Right atrium auricular region (tissue), 2 donors: ENCODE measurements at regions not wholly inside any gene's neighbourhood (a gene's known extent, or its start where the extent isn't known, plus 50 kb on each side); places are given as distances from the start of the nearest gene placed in this dataset.
A peak's percentile ranks its signal among the peaks of the same experiment; 100 is the strongest.

Experiments
- DNase-seq: peaks from one replicate; pipeline ENCODE4 v3.0.0-alpha.2; 2019; ENCODE audit warnings: low spot score
- H3K27ac ChIP-seq, 2 donors: fragments of 200-600 bp; sonication (generic); 1 replicate in 1 of 2; 2 replicates in 1 of 2; pipeline ENCODE4 v1.5.1; 2016 to 2019
- H3K27me3 ChIP-seq, 2 donors: fragments of 200-600 bp; sonication (generic); one replicate each; pipeline versions ENCODE4 v1.5.1 to v1.6.0; 2017 to 2019
- H3K36me3 ChIP-seq: fragments of 200-600 bp; sonication (generic); one replicate; pipeline ENCODE4 v1.5.1; 2016
- H3K4me1 ChIP-seq, 2 donors: fragments of 200-600 bp; sonication (generic); one replicate each; pipeline versions ENCODE4 v1.5.1 to v1.6.0; 2017 to 2019
- H3K4me3 ChIP-seq, 2 donors: fragments of 200-600 bp; sonication (generic); 1 replicate in 1 of 2; 2 replicates in 1 of 2; pipeline ENCODE4 v1.5.1; 2017 to 2019; ENCODE audit warnings: mild to moderate bottlenecking in 1 of 2, moderate library complexity in 1 of 2
- H3K9me3 ChIP-seq, 2 donors: fragments of 200-600 bp; sonication (generic); one replicate each; pipeline ENCODE4 v1.5.1; 2019
- TF ChIP-seq, protein P1 (sequence below), 2 donors: fragments of 200-600 bp; sonication (generic); IDR thresholded peaks; one replicate each; pipeline ENCODE4 v1.5.1; 2019; ENCODE audit warnings: antibody characterized with exemption in 2 of 2

DNA sequence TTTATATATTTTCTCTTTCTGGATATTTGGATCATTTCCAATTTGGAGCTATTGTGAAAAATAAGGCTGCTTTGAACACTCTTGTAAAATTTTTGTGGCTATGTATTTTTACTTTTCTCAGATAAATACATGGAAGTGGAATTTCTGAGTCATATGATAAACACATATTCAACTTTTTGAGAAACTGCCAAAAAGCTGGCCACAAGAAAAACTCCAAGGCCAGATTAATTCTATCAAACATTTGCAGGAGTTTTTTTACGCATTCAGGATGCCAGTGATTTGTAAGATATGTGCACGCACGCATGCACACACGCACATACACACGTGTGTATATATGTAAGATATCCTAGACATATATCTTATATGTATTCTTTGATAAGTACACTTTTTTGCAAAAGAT is 477.5 kb upstream of the SPHKAP start:
- no peaks in the 10 kb centered on the region for H3K27me3 ChIP-seq
- no peak for DNase-seq
- no peak overlapping the region for H3K4me3 ChIP-seq
- H3K4me1 ChIP-seq = no peaks in the 10 kb centered on the region
- TF ChIP-seq, protein P1, sequence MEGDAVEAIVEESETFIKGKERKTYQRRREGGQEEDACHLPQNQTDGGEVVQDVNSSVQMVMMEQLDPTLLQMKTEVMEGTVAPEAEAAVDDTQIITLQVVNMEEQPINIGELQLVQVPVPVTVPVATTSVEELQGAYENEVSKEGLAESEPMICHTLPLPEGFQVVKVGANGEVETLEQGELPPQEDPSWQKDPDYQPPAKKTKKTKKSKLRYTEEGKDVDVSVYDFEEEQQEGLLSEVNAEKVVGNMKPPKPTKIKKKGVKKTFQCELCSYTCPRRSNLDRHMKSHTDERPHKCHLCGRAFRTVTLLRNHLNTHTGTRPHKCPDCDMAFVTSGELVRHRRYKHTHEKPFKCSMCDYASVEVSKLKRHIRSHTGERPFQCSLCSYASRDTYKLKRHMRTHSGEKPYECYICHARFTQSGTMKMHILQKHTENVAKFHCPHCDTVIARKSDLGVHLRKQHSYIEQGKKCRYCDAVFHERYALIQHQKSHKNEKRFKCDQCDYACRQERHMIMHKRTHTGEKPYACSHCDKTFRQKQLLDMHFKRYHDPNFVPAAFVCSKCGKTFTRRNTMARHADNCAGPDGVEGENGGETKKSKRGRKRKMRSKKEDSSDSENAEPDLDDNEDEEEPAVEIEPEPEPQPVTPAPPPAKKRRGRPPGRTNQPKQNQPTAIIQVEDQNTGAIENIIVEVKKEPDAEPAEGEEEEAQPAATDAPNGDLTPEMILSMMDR (IDR thresholded peaks at IDR 0.05) = no peak
- no peaks in the 10 kb centered on the region for H3K9me3 ChIP-seq
- no peak overlapping the region for H3K27ac ChIP-seq
- no peaks in the 10 kb centered on the region for H3K36me3 ChIP-seq

DNA sequence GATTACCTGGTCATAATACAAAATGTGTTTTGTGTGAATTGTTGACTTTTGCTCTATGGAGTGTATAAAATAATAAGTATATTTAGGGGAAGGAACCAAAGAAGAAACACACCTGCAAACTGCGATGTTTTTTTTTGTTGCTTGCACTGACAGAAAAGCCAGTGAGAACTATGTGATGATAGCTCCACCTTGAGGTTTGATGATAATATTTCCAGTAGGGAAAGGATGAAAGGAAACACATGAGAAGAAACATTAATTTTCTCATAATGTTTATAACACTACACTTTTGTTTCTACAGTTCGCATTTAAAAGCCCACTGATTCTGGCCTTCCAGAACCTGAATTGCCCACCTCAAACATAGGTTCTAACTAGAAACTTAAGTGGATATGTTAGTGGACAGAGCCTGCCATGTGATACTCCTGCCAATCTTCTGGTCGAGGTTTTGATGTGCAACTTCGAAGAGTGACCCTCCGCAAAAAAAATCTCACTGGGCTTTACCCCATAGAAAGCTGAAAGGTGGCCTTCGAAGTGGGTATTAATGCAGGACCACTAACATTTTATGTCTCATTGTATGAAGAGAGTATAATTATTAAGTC is 476.4 kb upstream of the SPHKAP start:
- Histone ChIP-seq H3K9me3 (no peaks in the 10 kb centered on the region), H3K36me3 (no peaks in the 10 kb centered on the region), H3K27me3 (no peaks in the 10 kb centered on the region), H3K4me3 (no peak overlapping the region), H3K4me1 (no peaks in the 10 kb centered on the region), H3K27ac (no peak overlapping the region)
- TF ChIP-seq, protein P1 (IDR thresholded peaks at IDR 0.05) = peak; percentile 18 to 61
- DNase-seq = no peak

DNA sequence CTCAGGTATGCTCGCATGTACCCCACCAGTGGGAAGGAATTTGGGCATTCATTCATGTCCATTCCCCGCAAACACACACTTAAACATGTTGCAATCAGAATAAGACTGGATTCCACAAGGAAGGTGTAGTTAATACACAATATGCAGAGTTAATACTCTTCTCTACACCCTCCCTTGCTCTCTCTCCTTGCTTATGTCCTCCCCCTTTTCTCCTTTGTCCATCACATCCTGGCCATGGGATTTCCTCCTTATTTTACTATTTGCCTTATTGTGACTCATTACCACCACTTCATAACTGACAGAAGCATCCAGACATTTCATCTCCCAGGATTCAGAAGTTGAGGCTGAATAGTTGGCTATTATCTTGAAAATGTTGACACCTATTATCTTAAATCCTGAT is 473.8 kb upstream of the SPHKAP start:
- Histone ChIP-seq H3K4me1 (no peaks in the 10 kb centered on the region), H3K9me3 (no peaks in the 10 kb centered on the region), H3K4me3 (no peak overlapping the region), H3K27me3 (no peaks in the 10 kb centered on the region), H3K27ac (no peak overlapping the region), H3K36me3 (no peaks in the 10 kb centered on the region)
- TF ChIP-seq, protein P1 (IDR thresholded peaks at IDR 0.05) = no peak
- no peak for DNase-seq

DNA sequence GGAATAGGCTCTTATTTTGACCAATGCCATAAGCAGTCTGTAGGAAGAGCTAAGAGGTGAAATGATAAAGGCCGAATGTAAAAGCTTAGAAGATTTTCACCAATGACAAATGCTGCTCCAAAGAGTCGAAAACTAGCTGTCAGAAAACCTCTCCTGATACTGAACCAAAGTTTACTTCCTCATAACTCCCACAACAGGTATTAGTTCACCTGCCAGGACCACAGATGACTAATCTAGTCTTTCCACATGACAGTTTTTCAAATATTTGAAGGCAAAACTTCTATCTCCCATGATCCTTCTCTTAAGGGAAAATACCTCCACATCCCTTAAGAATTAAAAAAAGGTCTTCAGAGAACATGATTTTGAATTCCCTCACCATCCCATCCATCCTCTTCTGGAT is 473.2 kb upstream of the SPHKAP start:
- no peaks in the 10 kb centered on the region for H3K9me3 ChIP-seq
- H3K36me3 ChIP-seq = no peaks in the 10 kb centered on the region
- H3K4me3 ChIP-seq = no peak overlapping the region
- H3K4me1 ChIP-seq = no peaks in the 10 kb centered on the region
- no peaks in the 10 kb centered on the region for H3K27me3 ChIP-seq
- TF ChIP-seq, protein P1 (IDR thresholded peaks at IDR 0.05) = no peak
- DNase-seq = no peak
- no peak overlapping the region for H3K27ac ChIP-seq

DNA sequence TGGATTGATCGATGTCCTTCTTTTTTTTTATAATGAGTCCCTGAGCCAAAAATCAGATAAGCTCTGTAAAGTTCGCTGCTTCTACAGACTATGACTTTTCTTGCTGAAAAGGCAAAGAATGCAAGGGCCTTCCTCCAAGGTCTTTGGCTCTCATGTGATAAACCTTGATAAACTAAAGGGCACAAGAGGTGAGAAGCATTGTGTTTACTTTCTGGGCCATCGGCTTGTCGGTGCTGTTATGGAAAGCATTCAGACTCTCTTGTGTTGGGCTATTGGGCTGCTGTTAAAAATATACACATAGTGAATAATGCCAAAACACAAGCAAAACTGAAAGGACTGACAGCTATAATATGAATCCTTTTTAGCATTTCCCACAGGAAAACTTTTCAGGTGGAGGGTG is 472.4 kb upstream of the SPHKAP start:
- Histone ChIP-seq H3K9me3 (no peaks in the 10 kb centered on the region), H3K27ac (no peak overlapping the region), H3K4me3 (no peak overlapping the region), H3K27me3 (no peaks in the 10 kb centered on the region), H3K36me3 (no peaks in the 10 kb centered on the region), H3K4me1 (no peaks in the 10 kb centered on the region)
- TF ChIP-seq, protein P1 (IDR thresholded peaks at IDR 0.05) = no peak
- no peak for DNase-seq

DNA sequence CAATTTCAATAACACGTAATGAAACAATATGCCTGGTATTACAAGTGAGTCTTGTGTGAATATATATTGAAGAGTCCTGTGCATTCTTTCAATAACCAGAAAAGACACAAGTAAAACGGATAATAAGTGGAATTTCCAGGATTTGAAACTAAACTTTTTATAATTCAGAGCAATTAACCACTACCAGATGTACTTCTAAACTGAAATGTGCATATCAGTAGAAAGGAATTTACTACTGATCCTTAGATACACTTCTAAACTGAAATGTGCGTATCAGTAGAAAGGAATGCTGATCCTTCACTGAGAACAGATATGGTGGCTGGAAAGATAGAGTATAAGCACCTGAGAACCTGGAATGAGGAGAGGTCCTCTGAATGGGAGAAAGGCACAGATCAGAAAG is 470.9 kb upstream of the SPHKAP start:
- Histone ChIP-seq H3K9me3 (no peaks in the 10 kb centered on the region), H3K4me3 (no peak overlapping the region), H3K27me3 (no peaks in the 10 kb centered on the region), H3K36me3 (no peaks in the 10 kb centered on the region), H3K4me1 (no peaks in the 10 kb centered on the region), H3K27ac (no peak overlapping the region)
- TF ChIP-seq, protein P1 (IDR thresholded peaks at IDR 0.05) = no peak
- DNase-seq = no peak
